ENCODE measurements at regions not wholly inside any gene's neighbourhood (a gene's known extent, or its start where the extent isn't known, plus 50 kb on each side); places are given as distances from the start of the nearest gene placed in this dataset.

GRCh38 chr13:88895261-88895941, 1224.2 kb downstream of the SLITRK5 start:
- POLR2A ChIA-PET: no interaction called here
- Mint-ChIP-seq H3K27me3 (ENCODE audit: low read depth) (no peaks in the 10 kb centered on the region), H3K27ac (no peak overlapping the region), H3K4me3 (no peak overlapping the region), H3K9me3 (peaks cover 7% of the 10 kb centered on the region; the same call in 1 of the 2 replicates), H3K4me1 (no peaks in the 10 kb centered on the region), H3K36me3 (no peaks in the 10 kb centered on the region)
- TF ChIP-seq ZNF263 (CRISPR knock-in tag; IDR thresholded peaks at IDR 0.05; ENCODE audit: low read depth) (no peak), NFE2L1 (CRISPR knock-in tag; IDR thresholded peaks at IDR 0.05) (no peak), USF1 (CRISPR knock-in tag; IDR thresholded peaks at IDR 0.05) (no peak), ZNF281 (CRISPR knock-in tag; IDR thresholded peaks at IDR 0.05) (no peak), ZNF416 (CRISPR knock-in tag; IDR thresholded peaks at IDR 0.05) (no peak), ZNF219 (CRISPR knock-in tag; IDR thresholded peaks at IDR 0.05; ENCODE audit: borderline replicate concordance) (no peak), MYBL2 (CRISPR knock-in tag; IDR thresholded peaks at IDR 0.05) (no peak), ZBTB43 (CRISPR knock-in tag; IDR thresholded peaks at IDR 0.05) (no peak), SMAD3 (CRISPR knock-in tag; IDR thresholded peaks at IDR 0.05; ENCODE audit: borderline replicate concordance) (no peak), PRRX2 (CRISPR knock-in tag; IDR thresholded peaks at IDR 0.05) (no peak), CREM (CRISPR knock-in tag; IDR thresholded peaks at IDR 0.05) (no peak), E2F5 (CRISPR knock-in tag; IDR thresholded peaks at IDR 0.05) (no peak), RELA (CRISPR knock-in tag; IDR thresholded peaks at IDR 0.05; ENCODE audit: borderline replicate concordance) (no peak), ZNF396 (CRISPR knock-in tag; IDR thresholded peaks at IDR 0.05; ENCODE audit: borderline replicate concordance) (no peak), ZNF671 (CRISPR knock-in tag; IDR thresholded peaks at IDR 0.05) (no peak), NR3C1 (CRISPR knock-in tag; conservative IDR thresholded peaks at IDR 0.05; ENCODE audit: low read depth) (no peak), ELF4 (CRISPR knock-in tag; IDR thresholded peaks at IDR 0.05; ENCODE audit: low read depth) (no peak), CREB1 (CRISPR knock-in tag; IDR thresholded peaks at IDR 0.05) (no peak), ZBTB21 (CRISPR knock-in tag; IDR thresholded peaks at IDR 0.05; ENCODE audit: borderline replicate concordance) (no peak)
- ATAC-seq (peak; percentile 63; the same call in 1 of the 2 replicates), DNase-seq (ENCODE audit: low spot score) (no peak)
- CTCF ChIA-PET: no interaction called here

GRCh38 chr13:88896466-88896865, 1225.3 kb downstream of the SLITRK5 start:
- no peak overlapping the region for H3K27ac Mint-ChIP-seq
- no peak overlapping the region for H3K4me3 Mint-ChIP-seq
- H3K36me3 Mint-ChIP-seq: no peaks in the 10 kb centered on the region
- H3K9me3 Mint-ChIP-seq: peaks cover 7% of the 10 kb centered on the region; the same call in 1 of the 2 replicates
- DNase-seq (ENCODE audit: low spot score) (no peak), ATAC-seq (no peak)
- H3K4me1 Mint-ChIP-seq: no peaks in the 10 kb centered on the region
- H3K27me3 Mint-ChIP-seq (ENCODE audit: low read depth): no peaks in the 10 kb centered on the region
- POLR2A ChIA-PET: no interaction called here
- CTCF ChIA-PET: no interaction called here
- TF ChIP-seq AFF4 (CRISPR knock-in tag; IDR thresholded peaks at IDR 0.05; ENCODE audit: borderline replicate concordance): no peak
- no peak for TF ChIP-seq NFATC4 (CRISPR knock-in tag; IDR thresholded peaks at IDR 0.05)
- no peak for TF ChIP-seq CREB1 (CRISPR knock-in tag; IDR thresholded peaks at IDR 0.05)
- no peak for TF ChIP-seq ATF2 (CRISPR knock-in tag; IDR thresholded peaks at IDR 0.05; ENCODE audit: borderline replicate concordance, low read depth)
- no peak for TF ChIP-seq FOXJ3 (CRISPR knock-in tag; IDR thresholded peaks at IDR 0.05; ENCODE audit: borderline replicate concordance)
- TF ChIP-seq MYBL2 (CRISPR knock-in tag; IDR thresholded peaks at IDR 0.05): no peak
- no peak for TF ChIP-seq KAT7 (CRISPR knock-in tag; IDR thresholded peaks at IDR 0.05; ENCODE audit: borderline replicate concordance)
